ENCODE measurements at regions not wholly inside any gene's neighbourhood (a gene's known extent, or its start where the extent isn't known, plus 50 kb on each side); places are given as distances from the start of the nearest gene placed in this dataset.

DNA sequence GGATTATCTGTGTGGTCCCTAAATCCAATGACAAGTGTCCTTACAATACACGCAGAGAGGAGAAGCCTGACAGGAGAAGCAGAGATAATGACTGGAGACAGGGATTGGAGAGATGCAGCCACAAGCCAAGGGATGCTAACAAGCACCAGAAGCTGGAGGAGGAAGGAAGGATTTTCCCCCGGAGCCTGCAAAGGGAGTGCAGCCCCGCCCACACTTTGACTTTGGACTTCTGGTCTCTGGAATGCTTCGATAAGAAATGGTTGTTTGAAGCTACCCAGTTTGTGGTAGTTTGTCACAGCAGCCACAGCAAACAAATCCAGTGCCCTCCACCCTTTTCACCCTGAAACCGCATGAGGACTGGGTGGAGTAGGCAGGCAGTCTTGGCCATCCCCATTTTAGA lies 77.2 kb upstream of the BOD1 start (continued):
- TF ChIP-seq, protein P1, sequence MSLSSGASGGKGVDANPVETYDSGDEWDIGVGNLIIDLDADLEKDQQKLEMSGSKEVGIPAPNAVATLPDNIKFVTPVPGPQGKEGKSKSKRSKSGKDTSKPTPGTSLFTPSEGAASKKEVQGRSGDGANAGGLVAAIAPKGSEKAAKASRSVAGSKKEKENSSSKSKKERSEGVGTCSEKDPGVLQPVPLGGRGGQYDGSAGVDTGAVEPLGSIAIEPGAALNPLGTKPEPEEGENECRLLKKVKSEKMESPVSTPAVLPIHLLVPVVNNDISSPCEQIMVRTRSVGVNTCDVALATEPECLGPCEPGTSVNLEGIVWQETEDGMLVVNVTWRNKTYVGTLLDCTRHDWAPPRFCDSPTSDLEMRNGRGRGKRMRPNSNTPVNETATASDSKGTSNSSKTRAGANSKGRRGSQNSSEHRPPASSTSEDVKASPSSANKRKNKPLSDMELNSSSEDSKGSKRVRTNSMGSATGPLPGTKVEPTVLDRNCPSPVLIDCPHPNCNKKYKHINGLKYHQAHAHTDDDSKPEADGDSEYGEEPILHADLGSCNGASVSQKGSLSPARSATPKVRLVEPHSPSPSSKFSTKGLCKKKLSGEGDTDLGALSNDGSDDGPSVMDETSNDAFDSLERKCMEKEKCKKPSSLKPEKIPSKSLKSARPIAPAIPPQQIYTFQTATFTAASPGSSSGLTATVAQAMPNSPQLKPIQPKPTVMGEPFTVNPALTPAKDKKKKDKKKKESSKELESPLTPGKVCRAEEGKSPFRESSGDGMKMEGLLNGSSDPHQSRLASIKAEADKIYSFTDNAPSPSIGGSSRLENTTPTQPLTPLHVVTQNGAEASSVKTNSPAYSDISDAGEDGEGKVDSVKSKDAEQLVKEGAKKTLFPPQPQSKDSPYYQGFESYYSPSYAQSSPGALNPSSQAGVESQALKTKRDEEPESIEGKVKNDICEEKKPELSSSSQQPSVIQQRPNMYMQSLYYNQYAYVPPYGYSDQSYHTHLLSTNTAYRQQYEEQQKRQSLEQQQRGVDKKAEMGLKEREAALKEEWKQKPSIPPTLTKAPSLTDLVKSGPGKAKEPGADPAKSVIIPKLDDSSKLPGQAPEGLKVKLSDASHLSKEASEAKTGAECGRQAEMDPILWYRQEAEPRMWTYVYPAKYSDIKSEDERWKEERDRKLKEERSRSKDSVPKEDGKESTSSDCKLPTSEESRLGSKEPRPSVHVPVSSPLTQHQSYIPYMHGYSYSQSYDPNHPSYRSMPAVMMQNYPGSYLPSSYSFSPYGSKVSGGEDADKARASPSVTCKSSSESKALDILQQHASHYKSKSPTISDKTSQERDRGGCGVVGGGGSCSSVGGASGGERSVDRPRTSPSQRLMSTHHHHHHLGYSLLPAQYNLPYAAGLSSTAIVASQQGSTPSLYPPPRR (CRISPR knock-in tag; IDR thresholded peaks at IDR 0.05; ENCODE audit: borderline replicate concordance): 0 out of 2 replicates have a peak, but pooled peaks have one; percentile 38
- no peak for TF ChIP-seq GTF3A (CRISPR knock-in tag; conservative IDR thresholded peaks at IDR 0.05)
- TF ChIP-seq SP5 (CRISPR knock-in tag; IDR thresholded peaks at IDR 0.05; ENCODE audit: borderline replicate concordance, low read depth): peak; percentile 79
- TF ChIP-seq SOX5 (CRISPR knock-in tag; IDR thresholded peaks at IDR 0.05; ENCODE audit: borderline replicate concordance): peak; percentile 36; the same call in 1 of the 2 replicates
- TF ChIP-seq MED1 (CRISPR knock-in tag; IDR thresholded peaks at IDR 0.05): peak; percentile 32; the same call in 1 of the 2 replicates
- no peak for TF ChIP-seq STAT5B (CRISPR knock-in tag; IDR thresholded peaks at IDR 0.05)
- TF ChIP-seq ARID5B (CRISPR knock-in tag; IDR thresholded peaks at IDR 0.05): peak; percentile 40; the same call in 1 of the 2 replicates
- TF ChIP-seq NCOA2 (CRISPR knock-in tag; IDR thresholded peaks at IDR 0.05): peak; percentile 26; the same call in 1 of the 2 replicates
- TF ChIP-seq RBM22 (optimal IDR thresholded peaks at IDR 0.05; ENCODE audit: low read length): no peak
- TF ChIP-seq KDM6A (CRISPR knock-in tag; IDR thresholded peaks at IDR 0.05; ENCODE audit: low read depth): no peak
- peak; percentile 60; the same call in 1 of the 2 replicates for TF ChIP-seq HNF4G (IDR thresholded peaks at IDR 0.05; ENCODE audit: borderline replicate concordance, low read depth, low read length)
- TF ChIP-seq HNF4G (CRISPR knock-in tag; IDR thresholded peaks at IDR 0.05; ENCODE audit: borderline replicate concordance, low read depth): no peak
- no peak for TF ChIP-seq LCORL (IDR thresholded peaks at IDR 0.05)
- TF ChIP-seq LCORL (CRISPR knock-in tag; IDR thresholded peaks at IDR 0.05): 0 out of 2 replicates have a peak, but pooled peaks have one; percentile 23
- peak; percentile 42 for TF ChIP-seq SAP130 (CRISPR knock-in tag; IDR thresholded peaks at IDR 0.05; ENCODE audit: low read depth)
- TF ChIP-seq RARA (CRISPR knock-in tag; IDR thresholded peaks at IDR 0.05): 0 out of 2 replicates have a peak, but pooled peaks have one; percentile 17
- TF ChIP-seq PHF20 (CRISPR knock-in tag; IDR thresholded peaks at IDR 0.05): 0 out of 2 replicates have a peak, but pooled peaks have one; percentile 28
- TF ChIP-seq HDAC2 (CRISPR knock-in tag; IDR thresholded peaks at IDR 0.05): peak; percentile 18; the same call in 1 of the 2 replicates
- TF ChIP-seq IKZF5 (CRISPR knock-in tag; IDR thresholded peaks at IDR 0.05): 0 out of 2 replicates have a peak, but pooled peaks have one; percentile 9
- TF ChIP-seq REXO4 (CRISPR knock-in tag; IDR thresholded peaks at IDR 0.05; ENCODE audit: borderline replicate concordance): no peak
- no peak for TF ChIP-seq ZNF713 (CRISPR knock-in tag; IDR thresholded peaks at IDR 0.05)
- TF ChIP-seq RXRB (CRISPR knock-in tag; IDR thresholded peaks at IDR 0.05; ENCODE audit: borderline replicate concordance): peak; percentile 36; the same call in 1 of the 2 replicates
- TF ChIP-seq ELF3 (CRISPR knock-in tag; IDR thresholded peaks at IDR 0.05): 0 out of 2 replicates have a peak, but pooled peaks have one; percentile 26
- peak; percentile 14; the same call in 1 of the 2 replicates for TF ChIP-seq ETV5 (CRISPR knock-in tag; IDR thresholded peaks at IDR 0.05; ENCODE audit: borderline replicate concordance)

Data from HepG2 (cell line).